ENCODE measurements at regions not wholly inside any gene's neighbourhood (a gene's known extent, or its start where the extent isn't known, plus 50 kb on each side); places are given as distances from the start of the nearest gene placed in this dataset.
A peak's percentile ranks its signal among the peaks of the same experiment; 100 is the strongest.

DNA sequence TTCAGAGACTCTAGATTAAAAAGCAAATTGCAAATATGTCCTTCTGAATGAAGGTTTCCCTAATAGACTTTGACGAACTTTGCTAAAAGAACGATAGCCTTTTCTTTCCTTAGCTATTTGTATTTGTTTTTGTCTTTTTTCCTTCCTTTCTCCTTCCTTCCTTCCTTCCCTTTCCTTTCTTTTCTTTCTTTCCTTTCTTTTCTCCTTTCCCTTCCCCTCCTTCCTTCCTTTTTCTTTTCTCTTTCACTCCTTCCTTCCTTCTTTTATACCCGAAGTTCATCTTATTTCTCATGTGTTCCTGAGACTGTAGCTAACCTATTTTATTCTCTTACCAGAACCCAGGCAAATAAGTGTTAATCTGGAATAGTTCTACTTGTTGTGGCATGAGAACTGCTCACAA, 381.2 kb upstream of the RUNX1 start:
- TF ChIP-seq, protein P1, sequence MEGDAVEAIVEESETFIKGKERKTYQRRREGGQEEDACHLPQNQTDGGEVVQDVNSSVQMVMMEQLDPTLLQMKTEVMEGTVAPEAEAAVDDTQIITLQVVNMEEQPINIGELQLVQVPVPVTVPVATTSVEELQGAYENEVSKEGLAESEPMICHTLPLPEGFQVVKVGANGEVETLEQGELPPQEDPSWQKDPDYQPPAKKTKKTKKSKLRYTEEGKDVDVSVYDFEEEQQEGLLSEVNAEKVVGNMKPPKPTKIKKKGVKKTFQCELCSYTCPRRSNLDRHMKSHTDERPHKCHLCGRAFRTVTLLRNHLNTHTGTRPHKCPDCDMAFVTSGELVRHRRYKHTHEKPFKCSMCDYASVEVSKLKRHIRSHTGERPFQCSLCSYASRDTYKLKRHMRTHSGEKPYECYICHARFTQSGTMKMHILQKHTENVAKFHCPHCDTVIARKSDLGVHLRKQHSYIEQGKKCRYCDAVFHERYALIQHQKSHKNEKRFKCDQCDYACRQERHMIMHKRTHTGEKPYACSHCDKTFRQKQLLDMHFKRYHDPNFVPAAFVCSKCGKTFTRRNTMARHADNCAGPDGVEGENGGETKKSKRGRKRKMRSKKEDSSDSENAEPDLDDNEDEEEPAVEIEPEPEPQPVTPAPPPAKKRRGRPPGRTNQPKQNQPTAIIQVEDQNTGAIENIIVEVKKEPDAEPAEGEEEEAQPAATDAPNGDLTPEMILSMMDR (IDR thresholded peaks at IDR 0.05; ENCODE audit: unreplicated experiment): no peak
- intact Hi-C loops (cut with micrococcal nuclease): loop anchor here (10.0 kb wide), 1 partner anchor 415 kb away; no protein-coding TSS in a partner anchor
- CTCF ChIA-PET: no interaction called here
- H3K27me3 Mint-ChIP-seq (ENCODE audit: insufficient read depth, unreplicated experiment): peaks cover 64% of the 10 kb centered on the region
- H3K4me1 Mint-ChIP-seq (ENCODE audit: insufficient read depth, unreplicated experiment): no peaks in the 10 kb centered on the region
- DNase-seq (ENCODE audit: unreplicated experiment): no peak
- H3K27ac Mint-ChIP-seq (ENCODE audit: low read depth, unreplicated experiment): no peak overlapping the region
- H3K36me3 Mint-ChIP-seq (ENCODE audit: insufficient read depth, unreplicated experiment): no peaks in the 10 kb centered on the region
- no peaks in the 10 kb centered on the region for H3K9me3 Mint-ChIP-seq (ENCODE audit: unreplicated experiment)
- BruUV-seq (replicated peaks): no TSS peak
- POLR2A ChIA-PET: interaction anchor here (0.6 kb wide), 1 partner anchor 8 kb away, joined by 3 read pairs; no protein-coding TSS in a partner anchor
- H3K4me3 Mint-ChIP-seq (ENCODE audit: unreplicated experiment): no peak overlapping the region

DNA sequence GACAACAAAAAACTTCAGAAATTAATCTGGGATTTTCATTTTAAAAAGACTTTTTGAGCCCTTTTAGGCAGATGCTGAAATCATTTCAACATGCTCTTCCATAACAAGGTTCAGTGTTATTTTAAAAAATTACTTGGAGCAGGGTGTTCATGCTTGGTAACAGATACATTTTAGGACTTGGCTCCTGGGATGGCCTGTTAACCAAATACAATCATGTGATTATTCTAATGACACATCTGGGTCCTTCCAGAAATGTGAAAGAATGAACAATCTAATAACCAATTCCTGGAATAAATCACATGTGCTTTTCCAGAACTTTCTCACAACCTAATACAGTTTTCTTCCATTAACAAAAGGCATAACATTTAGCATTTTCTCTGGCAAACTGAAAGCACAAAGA, 379.8 kb upstream of the RUNX1 start:
- H3K27me3 Mint-ChIP-seq (ENCODE audit: insufficient read depth, unreplicated experiment): peaks cover 51% of the 10 kb centered on the region
- intact Hi-C loops (cut with micrococcal nuclease): no loop called here

DNA sequence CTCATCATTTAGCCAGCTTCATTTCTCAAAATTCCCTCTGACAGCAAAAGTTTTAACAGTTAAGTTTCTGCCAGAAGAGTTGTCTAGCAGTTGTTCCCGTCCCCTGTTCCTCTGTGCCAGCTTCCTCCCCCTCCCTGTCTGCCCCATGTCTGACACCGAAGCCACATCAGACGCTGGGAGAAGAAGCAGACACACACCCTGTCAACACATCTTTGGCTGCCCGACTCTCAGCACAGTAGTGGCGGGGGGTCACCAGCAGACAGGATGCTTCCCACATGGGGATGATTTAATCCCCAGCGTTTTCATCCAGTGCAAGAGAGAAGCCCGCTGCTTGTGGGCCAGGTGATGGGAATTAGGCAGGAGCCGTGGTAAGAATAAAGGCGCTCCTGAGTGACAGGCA, 379.4 kb upstream of the RUNX1 start:
- TF ChIP-seq, protein P1 (IDR thresholded peaks at IDR 0.05; ENCODE audit: unreplicated experiment): no peak
- intact Hi-C loops (cut with micrococcal nuclease): no loop called here
- CTCF ChIA-PET: no interaction called here
- H3K27ac Mint-ChIP-seq (ENCODE audit: low read depth, unreplicated experiment): no peak overlapping the region
- peaks cover 50% of the 10 kb centered on the region for H3K27me3 Mint-ChIP-seq (ENCODE audit: insufficient read depth, unreplicated experiment)
- H3K4me3 Mint-ChIP-seq (ENCODE audit: unreplicated experiment): no peak overlapping the region
- H3K4me1 Mint-ChIP-seq (ENCODE audit: insufficient read depth, unreplicated experiment): no peaks in the 10 kb centered on the region
- H3K9me3 Mint-ChIP-seq (ENCODE audit: unreplicated experiment): no peaks in the 10 kb centered on the region
- DNase-seq (ENCODE audit: unreplicated experiment): no peak
- POLR2A ChIA-PET: interaction anchor here (0.8 kb wide), 1 partner anchor 227 kb away, joined by 3 read pairs; no protein-coding TSS in a partner anchor
- H3K36me3 Mint-ChIP-seq (ENCODE audit: insufficient read depth, unreplicated experiment): no peaks in the 10 kb centered on the region
- no TSS peak for BruUV-seq (replicated peaks)

More for the DNA sequence above, 379.8 kb upstream of the RUNX1 start:
- no peak overlapping the region for H3K4me3 Mint-ChIP-seq (ENCODE audit: unreplicated experiment)
- CTCF ChIA-PET: no interaction called here
- no peaks in the 10 kb centered on the region for H3K9me3 Mint-ChIP-seq (ENCODE audit: unreplicated experiment)
- DNase-seq (ENCODE audit: unreplicated experiment): no peak
- no peak overlapping the region for H3K27ac Mint-ChIP-seq (ENCODE audit: low read depth, unreplicated experiment)
- no TSS peak for BruUV-seq (replicated peaks)
- no peaks in the 10 kb centered on the region for H3K4me1 Mint-ChIP-seq (ENCODE audit: insufficient read depth, unreplicated experiment)
- H3K36me3 Mint-ChIP-seq (ENCODE audit: insufficient read depth, unreplicated experiment): no peaks in the 10 kb centered on the region
- TF ChIP-seq, protein P1 (IDR thresholded peaks at IDR 0.05; ENCODE audit: unreplicated experiment): no peak
- POLR2A ChIA-PET: interaction anchor here (0.8 kb wide), 1 partner anchor 228 kb away, joined by 3 read pairs; no protein-coding TSS in a partner anchor

DNA sequence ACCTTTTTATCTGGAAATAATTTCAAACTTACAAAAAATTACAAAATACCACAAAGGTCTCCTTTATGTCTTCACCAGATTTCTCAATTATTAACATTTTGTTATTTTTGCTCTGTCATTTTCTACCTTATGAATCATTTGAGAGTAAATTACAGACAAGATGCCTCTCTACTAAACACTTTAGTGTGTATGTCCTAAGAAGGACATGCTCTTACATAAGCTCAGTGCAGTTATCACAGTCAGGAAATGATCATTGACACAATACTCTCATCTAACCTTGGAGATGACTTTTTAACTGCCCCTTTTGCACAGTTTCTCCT, 378.9 kb upstream of the RUNX1 start:
- intact Hi-C loops (cut with micrococcal nuclease): no loop called here
- ChIA-PET CTCF (no interaction called here), POLR2A (interaction anchor here (0.7 to 1.5 kb wide), 4 partner anchors 9 to 522 kb away, joined by 3 to 4 read pairs (median 3); no protein-coding TSS in a partner anchor)
- DNase-seq (ENCODE audit: unreplicated experiment): peak; percentile 8
- Mint-ChIP-seq H3K27me3 (ENCODE audit: insufficient read depth, unreplicated experiment) (peaks cover 50% of the 10 kb centered on the region), H3K27ac (ENCODE audit: low read depth, unreplicated experiment) (no peak overlapping the region), H3K36me3 (ENCODE audit: insufficient read depth, unreplicated experiment) (no peaks in the 10 kb centered on the region), H3K4me3 (ENCODE audit: unreplicated experiment) (no peak overlapping the region), H3K4me1 (ENCODE audit: insufficient read depth, unreplicated experiment) (no peaks in the 10 kb centered on the region), H3K9me3 (ENCODE audit: unreplicated experiment) (no peaks in the 10 kb centered on the region)
- no TSS peak for BruUV-seq (replicated peaks)
- TF ChIP-seq, protein P1 (IDR thresholded peaks at IDR 0.05; ENCODE audit: unreplicated experiment): no peak

Measured in MCF 10A (cell line).